ENCODE measurements at regions not wholly inside any gene's neighbourhood (a gene's known extent, or its start where the extent isn't known, plus 50 kb on each side); places are given as distances from the start of the nearest gene placed in this dataset.

- TF ChIP-seq CHD7 (IDR thresholded peaks at IDR 0.05; ENCODE audit: insufficient replicate concordance, low read length) (no peak), SIN3A (conservative IDR thresholded peaks at IDR 0.05 in 1 of 2, IDR thresholded peaks at IDR 0.05 in 1 of 2; ENCODE audit: low read depth in 1 of 2, low read length in 2 of 2) (no peak), BRCA1 (IDR thresholded peaks at IDR 0.05; ENCODE audit: low read depth, low read length) (no peak), USF2 (IDR thresholded peaks at IDR 0.05; ENCODE audit: low read length) (no peak)
Measured at GRCh38 chr11:7872890-7873289, 58.2 kb downstream of the OR10A6 start (continued).

Data from H1 (cell line).